ENCODE measurements at regions not wholly inside any gene's neighbourhood (a gene's known extent, or its start where the extent isn't known, plus 50 kb on each side); places are given as distances from the start of the nearest gene placed in this dataset.
"Not testable (repeated sequence)": the region's sequence is repeated elsewhere in the genome, so short reads cannot be mapped to it uniquely, and the experiment has no call there.

- no peaks in the 10 kb centered on the region for H3K36me3 ChIP-seq
- H3K27me3 ChIP-seq: no peaks in the 10 kb centered on the region
- H3K4me1 ChIP-seq: no peaks in the 10 kb centered on the region
- TF ChIP-seq CTCF (IDR thresholded peaks at IDR 0.05) (no peak), POLR2A (IDR thresholded peaks at IDR 0.05) (no peak), POLR2AphosphoS5 (IDR thresholded peaks at IDR 0.05; ENCODE audit: insufficient read depth in 1 of 2, low read depth in 1 of 2) (no peak)
- intact Hi-C loops (cut with DNase I): no loop called here
- DNase-seq (ENCODE audit: extremely low spot score in 2 of 2): no peak
- no peak overlapping the region for H3K4me3 ChIP-seq
- H3K27ac ChIP-seq: no peak overlapping the region
- H3K9me3 ChIP-seq: no peaks in the 10 kb centered on the region
Measured at GRCh38 chr4:127364911-127365310, 267.8 kb upstream of the INTU start.

GRCh38 chr4:127370604-127371003 is 262.2 kb upstream of the INTU start:
- no peaks in the 10 kb centered on the region for H3K9me3 ChIP-seq
- H3K27me3 ChIP-seq: no peaks in the 10 kb centered on the region
- TF ChIP-seq POLR2AphosphoS5 (IDR thresholded peaks at IDR 0.05; ENCODE audit: insufficient read depth in 1 of 2, low read depth in 1 of 2) (no peak), POLR2A (IDR thresholded peaks at IDR 0.05) (no peak), CTCF (IDR thresholded peaks at IDR 0.05) (no peak)
- DNase-seq (ENCODE audit: extremely low spot score in 2 of 2): no peak
- H3K4me1 ChIP-seq: no peaks in the 10 kb centered on the region
- intact Hi-C loops (cut with DNase I): no loop called here
- H3K27ac ChIP-seq: no peak overlapping the region
- H3K36me3 ChIP-seq: no peaks in the 10 kb centered on the region
- H3K4me3 ChIP-seq: no peak overlapping the region

GRCh38 chr4:127379499-127379898 is 253.3 kb upstream of the INTU start:
- Histone ChIP-seq H3K9me3 (no peaks in the 10 kb centered on the region), H3K4me3 (no peak overlapping the region), H3K27me3 (no peaks in the 10 kb centered on the region), H3K27ac (no peak overlapping the region), H3K36me3 (no peaks in the 10 kb centered on the region), H3K4me1 (no peaks in the 10 kb centered on the region)
- intact Hi-C loops (cut with DNase I): no loop called here
- no peak for DNase-seq (ENCODE audit: extremely low spot score in 2 of 2)
- no peak for TF ChIP-seq POLR2AphosphoS5 (IDR thresholded peaks at IDR 0.05; ENCODE audit: insufficient read depth in 1 of 2, low read depth in 1 of 2)
- no peak for TF ChIP-seq POLR2A (IDR thresholded peaks at IDR 0.05)
- TF ChIP-seq CTCF (IDR thresholded peaks at IDR 0.05): no peak

- H3K27ac ChIP-seq; H3K4me3 ChIP-seq; H3K4me1 ChIP-seq; DNase-seq (ENCODE audit: extremely low spot score in 2 of 2); H3K36me3 ChIP-seq; H3K27me3 ChIP-seq; H3K9me3 ChIP-seq; intact Hi-C loops (cut with DNase I): not testable (repeated sequence)
Measured at GRCh38 chr4:127379948-127380347, 252.8 kb upstream of the INTU start.

GRCh38 chr4:127383666-127384065 is 249.1 kb upstream of the INTU start:
- no peak for DNase-seq (ENCODE audit: extremely low spot score in 2 of 2)
- Histone ChIP-seq H3K36me3 (no peaks in the 10 kb centered on the region), H3K4me1 (no peaks in the 10 kb centered on the region), H3K9me3 (no peaks in the 10 kb centered on the region), H3K27ac (no peak overlapping the region), H3K27me3 (no peaks in the 10 kb centered on the region), H3K4me3 (no peak overlapping the region)
- TF ChIP-seq POLR2A (IDR thresholded peaks at IDR 0.05) (no peak), POLR2AphosphoS5 (IDR thresholded peaks at IDR 0.05; ENCODE audit: insufficient read depth in 1 of 2, low read depth in 1 of 2) (no peak), CTCF (IDR thresholded peaks at IDR 0.05) (no peak)
- intact Hi-C loops (cut with DNase I): no loop called here

GRCh38 chr4:127394516-127394915 is 238.2 kb upstream of the INTU start:
- Histone ChIP-seq H3K27ac (no peak overlapping the region), H3K9me3 (no peaks in the 10 kb centered on the region), H3K27me3 (no peaks in the 10 kb centered on the region), H3K4me1 (no peaks in the 10 kb centered on the region), H3K4me3 (no peak overlapping the region), H3K36me3 (no peaks in the 10 kb centered on the region)
- no peak for DNase-seq (ENCODE audit: extremely low spot score in 2 of 2)
- intact Hi-C loops (cut with DNase I): no loop called here
- TF ChIP-seq CTCF (IDR thresholded peaks at IDR 0.05): no peak
